ENCODE measurements at regions not wholly inside any gene's neighbourhood (a gene's known extent, or its start where the extent isn't known, plus 50 kb on each side); places are given as distances from the start of the nearest gene placed in this dataset.
A peak's percentile ranks its signal among the peaks of the same experiment; 100 is the strongest.

DNA sequence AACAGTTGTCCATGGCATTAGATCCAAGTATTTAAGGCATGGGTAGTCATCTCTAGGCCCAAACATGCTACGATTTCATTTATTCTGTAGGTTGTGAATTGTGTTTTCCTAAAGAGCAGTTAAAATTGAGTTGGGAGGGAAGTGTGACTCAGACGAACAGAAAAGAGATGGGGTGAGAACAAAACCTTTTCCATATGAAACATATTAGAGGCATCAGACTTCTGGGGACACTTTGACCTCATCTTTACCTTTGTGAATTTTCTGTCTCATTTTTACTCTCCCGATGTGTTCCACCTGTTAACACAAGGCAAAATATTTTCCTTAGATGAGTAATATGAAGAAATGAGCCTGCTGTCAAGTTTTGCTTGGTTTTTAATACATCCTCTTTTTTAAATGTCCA is 181.3 kb downstream of the ESM1 start:
- H3K27ac ChIP-seq, result no peak overlapping the region
- no peak overlapping the region for H3K4me3 ChIP-seq
- TF ChIP-seq, protein P1, sequence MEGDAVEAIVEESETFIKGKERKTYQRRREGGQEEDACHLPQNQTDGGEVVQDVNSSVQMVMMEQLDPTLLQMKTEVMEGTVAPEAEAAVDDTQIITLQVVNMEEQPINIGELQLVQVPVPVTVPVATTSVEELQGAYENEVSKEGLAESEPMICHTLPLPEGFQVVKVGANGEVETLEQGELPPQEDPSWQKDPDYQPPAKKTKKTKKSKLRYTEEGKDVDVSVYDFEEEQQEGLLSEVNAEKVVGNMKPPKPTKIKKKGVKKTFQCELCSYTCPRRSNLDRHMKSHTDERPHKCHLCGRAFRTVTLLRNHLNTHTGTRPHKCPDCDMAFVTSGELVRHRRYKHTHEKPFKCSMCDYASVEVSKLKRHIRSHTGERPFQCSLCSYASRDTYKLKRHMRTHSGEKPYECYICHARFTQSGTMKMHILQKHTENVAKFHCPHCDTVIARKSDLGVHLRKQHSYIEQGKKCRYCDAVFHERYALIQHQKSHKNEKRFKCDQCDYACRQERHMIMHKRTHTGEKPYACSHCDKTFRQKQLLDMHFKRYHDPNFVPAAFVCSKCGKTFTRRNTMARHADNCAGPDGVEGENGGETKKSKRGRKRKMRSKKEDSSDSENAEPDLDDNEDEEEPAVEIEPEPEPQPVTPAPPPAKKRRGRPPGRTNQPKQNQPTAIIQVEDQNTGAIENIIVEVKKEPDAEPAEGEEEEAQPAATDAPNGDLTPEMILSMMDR (IDR thresholded peaks at IDR 0.05; ENCODE audit: low read depth, low read length), result no peak
- H3K9me3 ChIP-seq (ENCODE audit: low read depth), result no peaks in the 10 kb centered on the region
- no peaks in the 10 kb centered on the region for H3K27me3 ChIP-seq
- DNase-seq (ENCODE audit: low read depth in 1 of 2, low spot score in 1 of 2), result no peak
- no peaks in the 10 kb centered on the region for H3K4me1 ChIP-seq (ENCODE audit: low read depth)
- H3K36me3 ChIP-seq, result no peaks in the 10 kb centered on the region

DNA sequence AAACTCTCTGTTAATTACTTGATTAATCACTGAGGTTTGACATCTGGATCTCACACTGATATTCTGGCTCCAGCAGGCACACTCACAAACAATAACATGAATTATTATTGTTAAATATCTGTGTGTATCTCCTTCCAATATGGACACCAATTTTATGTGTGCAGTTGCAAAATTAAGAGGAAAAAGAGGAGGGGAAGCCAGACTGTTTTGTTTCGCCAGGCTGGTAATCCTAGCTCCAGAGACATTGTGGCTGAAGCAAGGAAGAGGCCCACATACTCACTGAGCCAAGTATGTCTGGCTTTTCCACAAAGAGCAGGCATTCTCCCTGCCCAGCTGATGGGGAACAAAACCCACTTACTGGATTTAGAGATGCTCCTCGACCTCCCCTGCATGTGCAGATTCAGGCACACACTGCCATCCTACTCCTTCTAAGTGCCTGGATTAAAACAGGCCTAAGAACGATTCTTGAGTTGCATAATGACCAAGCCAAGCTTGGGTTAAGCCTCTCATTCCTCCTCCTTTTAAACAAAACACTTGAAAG is 181.9 kb downstream of the ESM1 start:
- no peaks in the 10 kb centered on the region for H3K9me3 ChIP-seq (ENCODE audit: low read depth)
- TF ChIP-seq, protein P1 (IDR thresholded peaks at IDR 0.05; ENCODE audit: low read depth, low read length), result no peak
- H3K36me3 ChIP-seq, result no peaks in the 10 kb centered on the region
- no peak overlapping the region for H3K4me3 ChIP-seq
- no peak overlapping the region for H3K27ac ChIP-seq
- DNase-seq (ENCODE audit: low read depth in 1 of 2, low spot score in 1 of 2), result peak in 1 of 2 donors; percentile 21
- H3K27me3 ChIP-seq, result no peaks in the 10 kb centered on the region
- H3K4me1 ChIP-seq (ENCODE audit: low read depth), result no peaks in the 10 kb centered on the region

DNA sequence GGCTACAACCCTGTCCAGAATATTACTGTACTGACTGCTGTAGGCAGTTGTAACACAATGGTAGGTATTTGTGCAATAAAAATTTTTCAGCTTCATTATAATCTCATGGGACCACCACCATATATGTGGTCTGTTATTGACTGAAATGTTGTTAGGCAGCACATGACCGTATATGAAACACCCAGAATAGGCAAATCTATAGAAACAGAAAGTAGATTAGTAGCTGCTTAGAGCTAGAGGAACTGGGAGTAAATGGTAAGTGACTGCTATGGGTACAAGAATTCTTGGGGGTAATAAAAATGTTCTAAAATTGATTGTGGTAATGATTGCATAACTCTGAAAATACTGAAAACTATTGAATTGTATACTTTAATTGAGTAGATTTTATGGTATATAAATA is 185.7 kb downstream of the ESM1 start:
- no peak for DNase-seq (ENCODE audit: low read depth in 1 of 2, low spot score in 1 of 2)

DNA sequence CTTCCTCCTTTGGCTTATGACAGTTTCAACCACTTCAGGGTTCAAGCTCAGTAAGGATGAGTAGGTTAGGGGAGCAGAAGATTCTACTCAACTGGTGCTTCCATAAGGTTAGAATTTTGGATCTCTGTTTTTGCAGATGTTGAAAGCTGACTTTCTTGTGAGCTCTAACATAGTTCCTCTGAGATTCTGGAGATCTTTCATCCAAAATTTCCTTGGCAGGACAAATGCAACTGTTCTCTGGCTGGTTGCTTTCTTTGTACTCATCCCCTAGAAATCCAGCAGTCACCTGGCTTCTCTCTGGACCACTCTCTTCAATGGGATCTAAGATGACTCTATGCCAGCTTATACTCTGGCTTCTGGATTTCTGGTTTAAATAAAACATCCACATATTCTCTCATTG is 189.6 kb downstream of the ESM1 start:
- no peaks in the 10 kb centered on the region for H3K36me3 ChIP-seq
- no peaks in the 10 kb centered on the region for H3K9me3 ChIP-seq (ENCODE audit: low read depth)
- H3K4me3 ChIP-seq, result no peak overlapping the region
- TF ChIP-seq, protein P1 (IDR thresholded peaks at IDR 0.05; ENCODE audit: low read depth, low read length), result no peak
- no peak overlapping the region for H3K27ac ChIP-seq
- H3K27me3 ChIP-seq, result no peaks in the 10 kb centered on the region
- H3K4me1 ChIP-seq (ENCODE audit: low read depth), result no peaks in the 10 kb centered on the region
- DNase-seq (ENCODE audit: low read depth in 1 of 2, low spot score in 1 of 2), result no peak

More for the DNA sequence above, 185.7 kb downstream of the ESM1 start:
- H3K36me3 ChIP-seq, result no peaks in the 10 kb centered on the region
- H3K27ac ChIP-seq, result no peak overlapping the region
- H3K4me3 ChIP-seq, result no peak overlapping the region
- TF ChIP-seq, protein P1 (IDR thresholded peaks at IDR 0.05; ENCODE audit: low read depth, low read length), result no peak
- no peaks in the 10 kb centered on the region for H3K4me1 ChIP-seq (ENCODE audit: low read depth)
- no peaks in the 10 kb centered on the region for H3K9me3 ChIP-seq (ENCODE audit: low read depth)
- H3K27me3 ChIP-seq, result no peaks in the 10 kb centered on the region

DNA sequence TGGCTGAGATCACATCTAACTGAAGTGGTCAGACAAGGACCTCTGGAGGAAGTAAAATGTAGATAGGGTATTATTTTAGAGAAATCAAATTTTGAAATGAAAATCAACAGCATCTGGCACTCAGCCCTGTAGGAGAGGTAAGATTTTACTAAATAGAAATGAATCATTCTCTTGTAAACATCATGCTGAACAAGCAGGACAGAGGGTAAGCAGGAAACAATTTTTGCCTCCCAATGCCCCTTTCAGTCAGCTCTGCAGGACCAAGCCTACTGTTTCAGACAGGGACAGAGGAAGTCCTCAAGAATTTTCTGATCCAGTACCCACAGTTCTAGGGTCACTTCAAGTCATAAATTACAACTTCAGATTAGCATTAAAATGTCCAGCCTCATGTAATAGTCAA is 190.1 kb downstream of the ESM1 start:
- Histone ChIP-seq H3K27me3 (no peaks in the 10 kb centered on the region), H3K4me1 (ENCODE audit: low read depth) (no peaks in the 10 kb centered on the region), H3K27ac (no peak overlapping the region), H3K9me3 (ENCODE audit: low read depth) (no peaks in the 10 kb centered on the region), H3K36me3 (no peaks in the 10 kb centered on the region), H3K4me3 (no peak overlapping the region)
- no peak for DNase-seq (ENCODE audit: low read depth in 1 of 2, low spot score in 1 of 2)
- TF ChIP-seq, protein P1 (IDR thresholded peaks at IDR 0.05; ENCODE audit: low read depth, low read length), result no peak

Measured in cardiac muscle cell (in vitro differentiated cells and primary cell).